Right ventricle myocardium superior (tissue), 1 donor: ENCODE measurements at regions not wholly inside any gene's neighbourhood (a gene's known extent, or its start where the extent isn't known, plus 50 kb on each side); places are given as distances from the start of the nearest gene placed in this dataset.

Experiments
- ATAC-seq: fragments of 200-7000 bp; cut with Tn5 transposase; one replicate; pipeline ENCODE4 v1.9.1; 2020; ENCODE audit warnings: mild to moderate bottlenecking; ENCODE audit not compliant: poor library complexity
- DNase-seq: peaks from one replicate; pipeline ENCODE4 v3.0.0-alpha.2; 2020
- intact Hi-C: fragments of 100-400 bp; cut with DNase I; formaldehyde crosslinking; loops from one replicate; pipeline ENCODE4 v1.11.2; 2022
- donor health status: DM: no; HTN: yes; CAD: no; lungs with severe emphysema.

- DNase-seq (no peak), ATAC-seq (no peak)
- intact Hi-C loops, result no loop called here
These were observed 147.0 kb upstream of the ARID2 start for GRCh38 chr12:45582536-45582935.

GRCh38 chr12:45582986-45583659 lies 146.4 kb upstream of the ARID2 start:
- intact Hi-C loops, result no loop called here
- DNase-seq, result peak; percentile 44
- ATAC-seq, result no peak

GRCh38 chr12:45584336-45584735 lies 145.2 kb upstream of the ARID2 start:
- intact Hi-C loops, result no loop called here
- ATAC-seq (no peak), DNase-seq (no peak)

DNA sequence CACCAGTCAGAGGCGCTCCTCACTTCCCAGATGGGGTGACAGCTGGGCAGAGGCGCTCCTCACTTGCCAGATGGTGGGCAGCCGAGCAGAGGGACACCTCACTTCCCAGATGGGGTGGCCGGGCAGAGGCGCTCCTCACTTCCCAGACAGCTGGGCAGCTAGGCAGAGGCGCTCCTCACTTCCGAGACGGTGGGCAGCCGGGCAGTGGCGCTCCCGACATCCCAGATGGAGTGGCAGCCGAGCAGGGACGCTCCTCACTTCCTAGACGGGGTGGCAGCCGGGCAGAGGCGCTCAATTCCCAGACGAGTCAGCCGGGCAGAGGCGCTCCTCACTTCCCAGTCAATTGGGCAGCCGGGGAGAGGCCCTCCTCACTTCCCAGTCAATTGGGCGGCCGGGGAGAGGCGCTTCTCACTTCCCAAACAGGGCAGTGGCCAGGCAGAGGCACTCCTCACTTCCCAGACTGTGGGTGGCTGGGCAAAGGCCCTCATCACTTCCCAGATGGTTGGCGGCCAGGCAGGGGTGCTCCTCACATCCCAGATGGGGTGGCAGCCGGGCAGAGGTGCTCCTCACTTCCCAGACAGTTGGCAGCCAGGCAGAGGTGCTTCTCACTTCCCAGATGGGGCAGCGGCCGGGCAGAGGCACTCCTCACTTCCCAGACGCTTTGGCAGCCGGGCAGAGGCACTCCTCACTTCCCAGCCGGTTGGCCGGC lies 143.8 kb upstream of the ARID2 start:
- DNase-seq, result no peak
- intact Hi-C loops, result no loop called here
- ATAC-seq, result no peak

DNA sequence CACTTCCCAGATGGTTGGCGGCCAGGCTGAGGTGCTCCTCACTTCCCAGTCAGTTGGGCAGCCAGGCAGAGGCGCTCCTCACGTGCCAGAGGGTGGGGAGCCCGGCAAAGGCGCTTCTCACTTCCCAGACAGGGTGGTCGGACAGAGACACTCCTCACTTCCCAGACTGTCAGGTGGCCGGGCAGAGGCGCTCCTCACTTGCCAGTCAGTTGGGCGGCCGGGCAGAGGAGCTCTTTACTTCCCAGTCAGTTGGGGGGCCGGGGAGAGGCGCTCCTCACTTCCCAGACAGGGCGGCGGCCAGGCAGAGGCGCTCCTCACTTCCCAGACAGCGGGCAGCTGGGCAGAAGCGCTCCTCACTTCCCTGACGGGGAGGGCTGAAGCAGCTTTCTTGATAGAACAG lies 143.0 kb upstream of the ARID2 start:
- no peak for ATAC-seq
- DNase-seq, result no peak
- intact Hi-C loops, result no loop called here

DNA sequence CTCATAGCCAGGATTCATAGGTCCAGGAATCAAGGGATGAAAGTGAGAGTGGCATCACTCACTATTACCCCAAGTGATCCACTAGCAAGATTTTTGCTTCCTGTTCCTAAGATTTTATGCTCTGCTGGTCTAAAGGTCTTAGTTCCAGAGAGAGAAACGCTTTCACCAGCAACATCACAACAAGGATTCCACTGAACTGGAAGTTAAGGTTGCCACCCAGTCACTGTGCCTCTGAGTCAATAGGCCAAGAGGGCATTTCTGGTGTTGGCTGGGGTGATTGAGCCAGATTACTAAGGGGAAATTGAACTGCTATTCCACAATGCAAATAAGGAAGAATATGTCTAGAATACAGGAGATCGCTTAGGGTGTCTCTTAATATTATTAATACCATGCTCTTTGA lies 142.5 kb upstream of the ARID2 start:
- ATAC-seq, result no peak
- DNase-seq, result no peak
- intact Hi-C loops, result no loop called here

- intact Hi-C loops, result no loop called here
- no peak for DNase-seq
These were observed 141.5 kb upstream of the ARID2 start for GRCh38 chr12:45587877-45588533.

GRCh38 chr12:45590646-45591045 lies 138.9 kb upstream of the ARID2 start:
- intact Hi-C loops, result no loop called here
- ATAC-seq (no peak), DNase-seq (no peak)

More at GRCh38 chr12:45587877-45588533, 141.5 kb upstream of the ARID2 start:
- peak; percentile 61 for ATAC-seq

DNA sequence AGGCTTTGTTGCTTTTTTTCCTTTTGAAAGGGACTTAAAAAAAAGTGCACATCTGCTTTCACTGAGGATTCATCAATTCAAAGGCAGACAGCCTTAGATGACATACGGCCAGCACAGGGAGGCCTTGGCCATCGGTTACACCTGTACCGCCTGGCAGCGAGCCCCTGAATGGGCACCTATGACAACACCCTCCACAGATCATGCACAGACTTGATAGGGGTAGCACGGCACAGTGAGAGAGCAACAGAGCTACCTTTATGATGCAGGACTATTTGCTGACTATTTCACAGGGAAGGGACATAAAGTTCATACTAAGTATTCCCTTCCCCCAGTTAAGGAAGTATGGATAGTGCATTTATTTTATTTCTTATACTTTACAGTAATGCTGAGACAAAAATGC lies 137.9 kb upstream of the ARID2 start:
- no peak for ATAC-seq
- DNase-seq, result no peak
- intact Hi-C loops, result no loop called here

DNA sequence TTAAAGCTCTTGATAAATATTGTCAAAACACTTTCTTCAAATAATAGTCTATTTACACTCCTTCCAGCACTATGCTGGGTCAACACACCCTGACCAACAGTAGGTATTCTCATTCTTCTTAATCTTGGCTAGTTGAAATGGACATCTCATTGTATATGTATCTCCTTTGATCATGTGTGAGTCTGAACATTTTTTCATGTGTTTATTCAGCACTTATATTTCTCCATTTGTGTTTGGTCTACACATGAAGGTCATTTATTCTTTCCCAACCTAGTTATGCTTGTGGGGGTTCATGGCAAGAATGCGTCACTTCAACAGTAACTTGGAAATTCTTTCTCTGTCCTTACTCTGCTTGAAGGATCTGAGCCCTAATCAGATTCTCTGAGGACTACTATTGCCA lies 133.1 kb upstream of the ARID2 start:
- intact Hi-C loops, result no loop called here
- DNase-seq, result no peak
- no peak for ATAC-seq

DNA sequence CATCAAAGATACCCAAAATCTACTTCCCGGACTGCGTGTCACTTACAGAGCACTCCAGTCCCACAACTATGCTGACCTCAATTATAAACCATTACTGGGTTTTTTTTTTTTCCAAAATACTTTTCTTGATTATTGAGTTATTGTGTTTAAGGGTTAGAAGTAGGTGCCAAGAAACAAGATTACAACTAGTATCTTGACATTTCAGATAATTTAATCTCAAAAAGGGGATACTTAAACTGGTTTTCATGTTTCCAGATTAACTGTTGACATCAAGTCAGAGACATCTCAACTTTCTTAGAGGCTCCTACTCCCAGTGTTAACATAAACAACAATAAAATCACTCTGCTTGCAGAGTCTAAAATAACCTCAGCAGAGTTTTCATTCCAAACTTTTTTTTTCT lies 131.2 kb upstream of the ARID2 start:
- intact Hi-C loops, result no loop called here
- ATAC-seq (no peak), DNase-seq (no peak)

GRCh38 chr12:45598761-45599160 lies 130.7 kb upstream of the ARID2 start:
- intact Hi-C loops, result no loop called here
- DNase-seq (no peak), ATAC-seq (no peak)

- DNase-seq, result no peak
- no peak for ATAC-seq
- intact Hi-C loops, result no loop called here
These were observed 130.3 kb upstream of the ARID2 start for GRCh38 chr12:45599196-45599595.

GRCh38 chr12:45601390-45601789 lies 128.1 kb upstream of the ARID2 start:
- ATAC-seq (no peak), DNase-seq (no peak)
- intact Hi-C loops, result no loop called here

DNA sequence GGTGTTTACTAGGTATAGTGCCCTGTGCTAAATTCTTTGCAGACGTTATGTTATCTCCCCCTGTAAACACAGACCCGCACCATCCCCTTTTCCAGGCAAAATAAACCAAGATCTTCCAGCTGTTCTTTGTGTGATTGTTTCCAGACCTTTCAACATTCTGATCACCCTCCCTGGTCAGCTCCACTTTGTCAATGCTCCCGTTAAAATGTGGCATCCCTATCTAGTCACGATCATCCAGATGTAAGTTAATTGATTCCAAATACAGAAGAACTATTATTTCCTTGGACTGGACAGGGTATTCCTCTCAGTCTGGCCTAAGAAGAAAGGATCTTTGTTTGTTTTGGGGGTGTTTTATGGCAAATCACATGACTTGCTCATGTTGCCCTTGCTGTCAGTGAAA lies 127.6 kb upstream of the ARID2 start:
- DNase-seq, result no peak
- ATAC-seq, result no peak
- intact Hi-C loops, result no loop called here

- intact Hi-C loops, result no loop called here
- ATAC-seq, result no peak
- no peak for DNase-seq
These were observed 123.9 kb upstream of the ARID2 start for GRCh38 chr12:45605624-45606023.

- ATAC-seq (no peak), DNase-seq (no peak)
- intact Hi-C loops, result no loop called here
These were observed 118.4 kb upstream of the ARID2 start for GRCh38 chr12:45611061-45611460.

DNA sequence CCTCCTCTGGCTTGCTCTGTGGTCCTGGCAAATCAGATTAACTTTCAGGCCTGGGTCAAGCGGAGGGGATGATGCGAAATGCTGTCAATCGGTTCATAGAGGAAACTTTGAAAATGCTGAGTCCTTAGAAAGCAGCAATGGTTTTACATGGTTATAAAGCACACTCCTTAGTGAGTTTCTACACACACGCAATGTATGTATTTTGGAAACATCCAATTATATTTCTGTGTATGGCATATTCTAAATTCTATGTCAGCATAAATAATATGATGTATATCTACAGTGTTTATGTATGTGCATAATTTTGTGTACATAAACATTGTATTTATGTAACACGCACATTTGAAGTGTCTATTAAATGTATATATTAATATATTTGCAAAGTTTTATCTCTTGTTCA lies 118.0 kb upstream of the ARID2 start:
- ATAC-seq (no peak), DNase-seq (no peak)
- intact Hi-C loops, result no loop called here

GRCh38 chr12:45612044-45612794 lies 117.3 kb upstream of the ARID2 start:
- DNase-seq, result no peak
- no peak for ATAC-seq
- intact Hi-C loops, result no loop called here

- DNase-seq, result no peak
- intact Hi-C loops, result no loop called here
- ATAC-seq, result no peak
These were observed 116.2 kb upstream of the ARID2 start for GRCh38 chr12:45613296-45613695.
